Anterior cingulate cortex (tissue), 58 donors: ENCODE measurements at regions not wholly inside any gene's neighbourhood (a gene's known extent, or its start where the extent isn't known, plus 50 kb on each side); places are given as distances from the start of the nearest gene placed in this dataset.
"Not testable (repeated sequence)": the region's sequence is repeated elsewhere in the genome, so short reads cannot be mapped to it uniquely, and the experiment has no call there.

Experiments used
- DNase-seq, 58 donors: peaks; one replicate each; lab custom pipeline; 2025; lab: John Stamatoyannopoulos, UW

GRCh38 chr2:126989064-126989463 is 90.4 kb downstream of the TEX51 start:
- not testable (repeated sequence) for DNase-seq

GRCh38 chr2:126990200-126990599 is 91.5 kb downstream of the TEX51 start:
- DNase-seq, result no peak

- no peak for DNase-seq
Measured at GRCh38 chr2:126990605-126991532, 92.2 kb downstream of the TEX51 start.

GRCh38 chr2:126994340-126994777 is 95.7 kb downstream of the TEX51 start:
- no peak for DNase-seq

- DNase-seq, result no peak
Measured at GRCh38 chr2:126995621-126996377, 97.1 kb downstream of the TEX51 start.

- DNase-seq, result no peak
Measured at GRCh38 chr2:126996378-126996699, 97.6 kb downstream of the TEX51 start.
